ENCODE measurements at regions not wholly inside any gene's neighbourhood (a gene's known extent, or its start where the extent isn't known, plus 50 kb on each side); places are given as distances from the start of the nearest gene placed in this dataset.

DNA sequence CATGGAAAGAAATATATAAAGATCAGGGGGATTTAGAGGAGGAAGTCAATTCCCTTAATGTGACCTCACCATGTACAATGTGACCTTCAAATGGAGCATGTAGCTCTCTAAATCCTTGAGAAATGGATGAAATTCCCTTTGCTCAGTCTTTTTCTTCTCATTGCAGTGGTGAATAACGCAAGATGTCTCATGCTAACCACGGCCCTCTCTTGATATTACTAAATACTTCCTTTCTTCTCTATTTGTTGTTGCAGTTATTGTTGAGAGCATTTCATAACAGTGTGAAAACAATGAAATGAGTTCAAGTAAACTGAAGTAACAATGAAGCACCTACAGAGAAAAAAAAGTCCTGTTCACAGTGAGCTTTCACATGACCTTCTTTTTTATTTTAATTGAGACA lies 55.6 kb downstream of the ZNF281 start:
- TF ChIP-seq, protein P1, sequence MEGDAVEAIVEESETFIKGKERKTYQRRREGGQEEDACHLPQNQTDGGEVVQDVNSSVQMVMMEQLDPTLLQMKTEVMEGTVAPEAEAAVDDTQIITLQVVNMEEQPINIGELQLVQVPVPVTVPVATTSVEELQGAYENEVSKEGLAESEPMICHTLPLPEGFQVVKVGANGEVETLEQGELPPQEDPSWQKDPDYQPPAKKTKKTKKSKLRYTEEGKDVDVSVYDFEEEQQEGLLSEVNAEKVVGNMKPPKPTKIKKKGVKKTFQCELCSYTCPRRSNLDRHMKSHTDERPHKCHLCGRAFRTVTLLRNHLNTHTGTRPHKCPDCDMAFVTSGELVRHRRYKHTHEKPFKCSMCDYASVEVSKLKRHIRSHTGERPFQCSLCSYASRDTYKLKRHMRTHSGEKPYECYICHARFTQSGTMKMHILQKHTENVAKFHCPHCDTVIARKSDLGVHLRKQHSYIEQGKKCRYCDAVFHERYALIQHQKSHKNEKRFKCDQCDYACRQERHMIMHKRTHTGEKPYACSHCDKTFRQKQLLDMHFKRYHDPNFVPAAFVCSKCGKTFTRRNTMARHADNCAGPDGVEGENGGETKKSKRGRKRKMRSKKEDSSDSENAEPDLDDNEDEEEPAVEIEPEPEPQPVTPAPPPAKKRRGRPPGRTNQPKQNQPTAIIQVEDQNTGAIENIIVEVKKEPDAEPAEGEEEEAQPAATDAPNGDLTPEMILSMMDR (IDR thresholded peaks at IDR 0.05) = no peak
- TF ChIP-seq POLR2A (IDR thresholded peaks at IDR 0.05) = no peak
- H3K4me1 ChIP-seq = peaks cover 0 to 11% (median 0%) of the 10 kb centered on the region in 4 donors
- ATAC-seq = peak in 2 of 4 donors; percentile 16 to 34
- H3K27ac ChIP-seq = no peak overlapping the region
- no peaks in the 10 kb centered on the region for H3K9me3 ChIP-seq
- WGBS (ENCODE audit: insufficient coverage, low coverage, low lambda C conversion rate, missing lambda C conversion rate) = 50% methylated on average over 2 of the region's 2 CpGs
- DNase-seq = no peak
- H3K27me3 ChIP-seq = no peaks in the 10 kb centered on the region
- no peak overlapping the region for H3K4me3 ChIP-seq
- intact Hi-C loops (cut with DNase I) = no loop called here
- H3K36me3 ChIP-seq = no peaks in the 10 kb centered on the region

DNA sequence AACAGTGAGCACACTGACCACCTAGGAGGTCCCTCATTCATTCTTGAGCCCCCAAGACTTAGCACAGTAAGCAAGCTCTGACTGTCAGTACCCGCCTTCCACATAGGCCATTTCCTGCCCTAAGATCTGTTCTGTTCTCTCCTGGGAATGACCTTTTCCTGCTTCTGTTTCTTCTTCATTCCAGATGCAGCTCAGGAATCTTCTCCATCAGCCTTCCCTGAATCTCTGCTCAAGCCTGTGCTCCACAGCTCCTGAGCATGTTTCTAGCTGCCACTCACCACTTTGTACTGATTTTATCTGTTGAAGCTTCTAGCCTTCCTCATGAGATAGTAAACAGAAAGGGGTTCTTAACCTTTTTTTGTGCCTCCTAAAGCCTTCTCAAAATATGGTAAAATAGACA lies 56.6 kb downstream of the ZNF281 start:
- H3K27ac ChIP-seq = no peak overlapping the region

DNA sequence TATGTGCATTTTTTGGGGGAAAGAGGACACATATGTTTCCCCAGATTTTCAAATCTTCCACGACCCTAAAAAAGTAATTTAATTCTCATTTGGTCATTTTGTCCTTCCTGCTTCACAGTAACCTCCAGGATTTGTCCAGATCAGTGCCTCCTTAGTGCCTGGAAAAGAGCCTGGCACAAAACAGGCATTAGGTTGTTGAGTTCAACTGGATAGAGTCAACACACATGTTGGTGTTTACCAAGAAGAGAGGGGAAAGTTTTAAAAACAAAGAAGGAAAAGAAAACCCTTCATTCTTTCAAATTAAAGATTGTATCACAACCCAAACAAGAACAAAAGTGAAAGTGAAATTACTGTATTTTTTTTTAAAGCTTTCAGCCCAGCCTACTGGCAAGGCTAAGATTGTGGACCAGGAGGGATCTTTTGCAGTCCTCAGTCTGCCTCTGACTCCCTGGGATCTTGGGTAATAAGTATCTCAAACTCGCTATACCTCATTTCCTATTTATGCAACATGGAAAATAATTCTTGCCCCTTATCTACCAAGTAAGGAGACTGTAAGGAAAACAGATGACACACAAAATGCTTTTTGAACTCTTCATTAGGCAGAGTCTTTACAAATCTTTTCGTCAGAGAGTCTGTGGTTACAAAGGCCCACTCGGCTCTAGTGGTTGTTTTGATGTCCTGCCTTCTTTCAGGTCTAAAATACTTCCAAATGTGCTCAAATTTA lies 57.8 kb downstream of the ZNF281 start:
- ATAC-seq (peak; percentile 74 to 85 (median 83)), DNase-seq (no peak)
- Histone ChIP-seq H3K4me1 (peaks cover 0 to 11% (median 0%) of the 10 kb centered on the region in 4 donors), H3K9me3 (no peaks in the 10 kb centered on the region), H3K27me3 (no peaks in the 10 kb centered on the region), H3K27ac (peak overlapping the region in 2 of 3 donors; percentile 35 to 56), H3K36me3 (no peaks in the 10 kb centered on the region), H3K4me3 (peak overlapping the region in 1 of 3 donors; percentile 3)
- WGBS (ENCODE audit: insufficient coverage, low coverage, low lambda C conversion rate, missing lambda C conversion rate) = 9% methylated on average over 4 of the region's 4 CpGs
- intact Hi-C loops (cut with DNase I) = no loop called here
- no peak for TF ChIP-seq POLR2A (IDR thresholded peaks at IDR 0.05)
- TF ChIP-seq, protein P1 (IDR thresholded peaks at IDR 0.05) = no peak

More for the DNA sequence above, 56.6 kb downstream of the ZNF281 start:
- ATAC-seq = no peak
- TF ChIP-seq, protein P1 (IDR thresholded peaks at IDR 0.05) = no peak
- no peak for TF ChIP-seq POLR2A (IDR thresholded peaks at IDR 0.05)
- Histone ChIP-seq H3K4me3 (no peak overlapping the region), H3K36me3 (no peaks in the 10 kb centered on the region), H3K27me3 (no peaks in the 10 kb centered on the region), H3K9me3 (no peaks in the 10 kb centered on the region), H3K4me1 (peaks cover 0 to 11% (median 0%) of the 10 kb centered on the region in 4 donors)
- no peak for DNase-seq
- intact Hi-C loops (cut with DNase I) = no loop called here
- WGBS (ENCODE audit: insufficient coverage, low coverage, low lambda C conversion rate, missing lambda C conversion rate) = 86% methylated on average over 1 of the region's 1 CpG

DNA sequence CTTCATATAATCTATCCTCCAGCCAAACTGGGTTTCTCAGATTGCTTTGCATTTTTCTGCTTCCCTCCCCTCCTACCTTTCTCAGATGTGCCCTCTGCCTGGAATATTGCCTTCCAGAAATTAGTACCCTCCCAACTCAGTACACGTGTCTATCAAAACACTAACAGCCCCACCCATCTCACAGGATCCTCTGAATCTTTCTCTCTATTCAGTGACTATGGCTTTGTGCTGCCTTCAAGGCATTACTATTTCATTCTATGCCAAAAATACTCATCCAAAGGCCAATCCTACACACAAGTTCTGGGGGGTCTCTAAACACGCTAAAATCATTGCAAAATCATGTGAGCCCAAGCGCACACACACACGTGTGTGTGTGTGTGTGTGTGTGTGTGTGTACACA lies 58.4 kb downstream of the ZNF281 start:
- DNase-seq (no peak), ATAC-seq (no peak)
- Histone ChIP-seq H3K36me3 (no peaks in the 10 kb centered on the region), H3K4me3 (no peak overlapping the region), H3K9me3 (no peaks in the 10 kb centered on the region), H3K27ac (no peak overlapping the region), H3K4me1 (peaks cover 0 to 11% (median 0%) of the 10 kb centered on the region in 4 donors), H3K27me3 (no peaks in the 10 kb centered on the region)
- 64% methylated on average over 4 of the region's 4 CpGs for whole genome bisulfite sequencing (ENCODE audit: insufficient coverage, low coverage, low lambda C conversion rate, missing lambda C conversion rate)
- TF ChIP-seq POLR2A (IDR thresholded peaks at IDR 0.05) = no peak
- TF ChIP-seq, protein P1 (IDR thresholded peaks at IDR 0.05) = no peak
- intact Hi-C loops (cut with DNase I) = no loop called here

Measured in right lobe of liver (tissue), 6 donors.